Thyroid gland (tissue), 4 donors: ENCODE measurements at regions not wholly inside any gene's neighbourhood (a gene's known extent, or its start where the extent isn't known, plus 50 kb on each side); places are given as distances from the start of the nearest gene placed in this dataset.

Experiments
- CTCF ChIP-seq, 6 experiments: fragments of 200-600 bp in 3 of 6; fragments of 450-650 bp in 3 of 6; sonication (generic) in 3 of 6; IDR thresholded peaks; one replicate each; pipeline ENCODE4 v1.5.1; 2016 to 2019; ENCODE audit warnings: antibody characterized with exemption in 6 of 6, mild to moderate bottlenecking in 2 of 6, inconsistent platforms in 1 of 6, moderate library complexity in 1 of 6
- POLR2A ChIP-seq, 2 donors: fragments of 450-650 bp; IDR thresholded peaks; one replicate each; pipeline ENCODE4 v1.6.1; 2017; ENCODE audit warnings: antibody characterized with exemption in 2 of 2, mild to moderate bottlenecking in 2 of 2, moderate library complexity in 1 of 2

- TF ChIP-seq CTCF (IDR thresholded peaks at IDR 0.05) (no peak), POLR2A (IDR thresholded peaks at IDR 0.05) (no peak)
Observed at GRCh38 chrX:145677109-145677817, 140.4 kb upstream of the SLITRK2 start.
